ENCODE measurements at regions not wholly inside any gene's neighbourhood (a gene's known extent, or its start where the extent isn't known, plus 50 kb on each side); places are given as distances from the start of the nearest gene placed in this dataset.
"Not testable (repeated sequence)": the region's sequence is repeated elsewhere in the genome, so short reads cannot be mapped to it uniquely, and the experiment has no call there.

GRCh38 chr18:37920865-37921264, 355.3 kb upstream of the CELF4 start:
- DNase-seq (ENCODE audit: low read depth in 3 of 3, low spot score in 1 of 3) = no peak

DNA sequence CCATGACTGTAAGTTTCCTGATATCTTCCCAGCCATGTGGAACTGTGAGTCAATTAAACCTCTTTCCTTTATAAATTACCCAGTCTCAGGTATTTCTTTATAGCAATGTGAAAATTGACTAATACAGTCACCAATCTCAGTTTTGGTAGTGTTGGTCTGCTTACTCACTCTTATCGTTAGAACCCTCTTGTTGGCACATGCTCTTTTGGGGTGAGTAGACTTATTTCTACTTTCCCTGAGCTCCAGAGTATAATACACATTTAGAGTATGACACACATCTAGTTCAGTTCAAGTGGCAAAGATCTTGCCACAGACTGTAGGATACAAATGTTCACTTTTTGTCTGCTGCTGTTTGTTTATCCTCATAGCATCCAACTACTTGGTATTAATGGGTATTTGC, 347.5 kb upstream of the CELF4 start:
- no peak for DNase-seq (ENCODE audit: low read depth in 3 of 3, low spot score in 1 of 3)

DNA sequence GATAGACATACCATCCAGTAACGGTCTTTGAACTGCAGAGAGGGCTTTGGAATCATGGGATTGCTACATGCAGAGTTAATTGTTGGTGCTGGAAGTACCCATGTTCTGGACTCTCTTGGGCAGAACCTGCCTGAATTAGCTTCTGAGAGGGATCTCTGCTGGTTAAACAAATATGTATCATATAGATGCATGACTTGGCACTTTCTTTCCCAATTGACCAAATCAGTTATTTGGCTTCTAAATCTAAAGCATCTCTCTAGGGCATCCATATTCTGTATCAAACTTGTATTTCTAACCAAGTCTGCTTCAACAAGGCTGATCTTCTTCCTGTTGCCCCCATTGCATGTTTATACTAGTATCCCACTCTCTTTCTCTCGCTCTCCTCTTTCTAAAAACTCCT, 336.7 kb upstream of the CELF4 start:
- no peak for DNase-seq (ENCODE audit: low read depth in 3 of 3, low spot score in 1 of 3)

- no peak for DNase-seq (ENCODE audit: low read depth in 3 of 3, low spot score in 1 of 3)
Measured at GRCh38 chr18:37900326-37900725, 334.7 kb upstream of the CELF4 start.

DNA sequence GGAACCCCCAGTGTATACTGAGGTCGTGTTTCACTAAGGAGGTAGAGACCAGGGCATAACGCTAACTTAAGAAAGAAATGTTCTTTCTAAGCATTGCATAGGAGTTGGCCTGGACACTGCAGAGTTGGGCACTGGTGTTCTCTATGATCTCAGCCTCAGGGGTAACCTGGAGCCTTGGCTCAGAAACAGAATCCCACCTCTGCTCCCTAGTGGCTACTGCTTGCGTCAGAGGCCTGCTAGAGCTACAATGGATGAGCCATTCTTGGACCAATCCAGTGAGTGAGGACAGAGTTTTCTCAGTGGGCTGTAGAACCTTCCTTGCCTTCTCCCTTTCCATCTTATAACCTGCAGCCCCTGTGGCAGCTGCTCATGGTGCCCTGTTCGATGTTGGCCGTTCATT, 324.4 kb upstream of the CELF4 start:
- DNase-seq (ENCODE audit: low read depth in 3 of 3, low spot score in 1 of 3) = no peak

GRCh38 chr18:37874721-37875120, 309.1 kb upstream of the CELF4 start:
- DNase-seq (ENCODE audit: low read depth in 3 of 3, low spot score in 1 of 3) = no peak

DNA sequence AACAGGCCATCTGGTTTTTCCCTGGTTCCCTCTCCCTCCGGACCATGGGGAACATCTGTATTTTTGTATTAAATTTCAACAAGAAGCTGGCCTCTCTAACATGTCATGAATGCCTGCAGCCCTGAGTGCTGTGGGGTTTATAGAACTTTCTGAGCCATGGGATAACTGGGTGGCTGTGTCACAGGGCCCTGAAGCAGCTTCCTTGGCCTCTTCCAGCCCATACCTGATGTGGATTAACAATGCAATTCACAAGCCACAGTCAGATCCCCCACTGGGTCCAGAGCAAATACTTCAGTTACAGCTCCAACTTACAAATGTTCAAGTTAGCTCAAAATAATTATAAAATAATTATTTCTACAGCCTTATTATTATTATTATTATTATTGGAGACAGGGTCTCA, 307.8 kb upstream of the CELF4 start:
- no peak for DNase-seq (ENCODE audit: low read depth in 3 of 3, low spot score in 1 of 3)

DNA sequence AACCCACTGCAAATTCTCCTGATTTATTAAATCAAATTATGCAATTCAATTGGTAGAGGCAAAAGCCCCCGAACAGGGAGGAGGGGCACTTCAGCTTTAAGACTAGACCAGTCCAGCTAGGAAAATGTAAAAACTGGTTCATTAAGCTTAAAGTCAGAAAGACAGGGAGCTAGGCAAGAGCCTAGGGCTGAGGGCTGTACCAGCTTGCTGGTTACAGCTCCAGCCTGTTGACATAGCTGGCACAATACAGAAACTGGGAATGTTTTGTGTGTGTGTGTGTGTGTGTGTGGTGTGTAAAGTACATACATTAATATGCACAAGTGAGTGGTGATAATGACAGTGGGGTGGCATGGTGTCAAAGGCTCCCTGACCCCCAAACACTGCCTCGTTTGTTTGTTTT, 307.0 kb upstream of the CELF4 start:
- DNase-seq (ENCODE audit: low read depth in 3 of 3, low spot score in 1 of 3) = no peak

GRCh38 chr18:37871561-37871960, 306.0 kb upstream of the CELF4 start:
- DNase-seq (ENCODE audit: low read depth in 3 of 3, low spot score in 1 of 3) = no peak

- DNase-seq (ENCODE audit: low read depth in 3 of 3, low spot score in 1 of 3) = no peak
Measured at GRCh38 chr18:37869051-37869450, 303.5 kb upstream of the CELF4 start.

- DNase-seq (ENCODE audit: low read depth in 3 of 3, low spot score in 1 of 3) = no peak
Measured at GRCh38 chr18:37864122-37864521, 298.5 kb upstream of the CELF4 start.

DNA sequence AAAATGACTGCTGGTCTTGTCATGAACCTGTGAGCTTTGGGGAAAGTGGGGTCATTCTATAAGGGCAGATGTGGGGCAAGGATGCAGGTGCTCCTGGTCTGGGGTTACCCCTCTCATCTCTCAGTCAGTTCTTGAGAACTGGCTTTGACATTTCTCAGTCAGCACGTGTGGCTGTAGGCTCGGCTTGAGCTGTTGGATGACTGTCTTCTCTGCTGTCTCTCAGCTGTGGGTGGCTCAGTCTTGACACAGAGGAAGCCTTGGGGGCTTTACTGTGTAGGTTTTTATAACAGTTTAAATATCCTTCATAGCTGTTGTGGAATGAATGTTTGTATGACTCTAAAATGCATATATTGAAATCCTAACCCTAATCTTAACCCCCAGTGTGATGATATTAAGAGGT, 296.4 kb upstream of the CELF4 start:
- DNase-seq (ENCODE audit: low read depth in 3 of 3, low spot score in 1 of 3) = no peak

GRCh38 chr18:37854396-37854795, 288.8 kb upstream of the CELF4 start:
- no peak for DNase-seq (ENCODE audit: low read depth in 3 of 3, low spot score in 1 of 3)

GRCh38 chr18:37853706-37854105, 288.1 kb upstream of the CELF4 start:
- no peak for DNase-seq (ENCODE audit: low read depth in 3 of 3, low spot score in 1 of 3)

GRCh38 chr18:37852464-37852863, 286.9 kb upstream of the CELF4 start:
- DNase-seq (ENCODE audit: low read depth in 3 of 3, low spot score in 1 of 3) = no peak

DNA sequence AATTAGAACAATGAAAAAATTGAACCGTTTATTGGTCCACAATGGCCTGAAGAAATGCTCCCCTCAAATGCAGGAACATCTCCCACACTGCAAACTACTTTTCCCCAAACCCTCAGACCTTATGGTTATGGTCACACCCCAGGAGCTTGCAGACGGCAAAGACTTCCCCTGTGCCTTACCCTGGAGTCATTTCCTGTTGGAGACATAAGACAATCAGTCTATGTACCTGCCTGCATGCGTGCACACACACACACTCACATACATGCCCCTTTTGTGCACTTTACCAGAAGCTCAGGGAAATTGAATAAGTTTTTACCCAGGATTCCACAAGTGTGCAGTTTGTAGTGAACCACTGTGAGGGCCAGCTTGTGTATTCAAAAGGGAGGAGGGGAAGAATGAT, 281.9 kb upstream of the CELF4 start:
- DNase-seq (ENCODE audit: low read depth in 3 of 3, low spot score in 1 of 3) = no peak

DNA sequence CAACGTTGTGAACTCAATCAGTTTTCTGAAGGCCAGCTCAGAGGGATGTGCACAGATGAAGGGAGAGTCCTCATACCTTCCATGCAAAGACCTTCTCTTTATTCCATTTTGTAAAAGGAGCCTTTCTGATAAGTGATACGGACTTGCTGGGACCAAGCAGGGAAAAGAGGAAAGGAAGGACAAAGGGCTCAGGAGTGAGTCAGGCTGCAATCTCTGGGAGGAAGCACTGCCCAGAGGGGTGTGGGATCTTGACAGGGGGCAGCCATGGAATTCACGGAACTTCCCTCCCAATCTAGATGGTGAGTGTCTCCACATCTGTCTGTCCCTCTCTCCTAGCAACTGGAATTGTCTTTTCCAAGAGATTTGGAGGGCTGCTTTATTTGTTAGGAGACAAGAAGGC, 281.4 kb upstream of the CELF4 start:
- no peak for DNase-seq (ENCODE audit: low read depth in 3 of 3, low spot score in 1 of 3)

- DNase-seq (ENCODE audit: low read depth in 3 of 3, low spot score in 1 of 3) = no peak
Measured at GRCh38 chr18:37845498-37845897, 279.9 kb upstream of the CELF4 start.

- DNase-seq (ENCODE audit: low read depth in 3 of 3, low spot score in 1 of 3) = no peak
Measured at GRCh38 chr18:37844209-37844970, 278.8 kb upstream of the CELF4 start.

GRCh38 chr18:37838083-37838482, 272.5 kb upstream of the CELF4 start:
- no peak for DNase-seq (ENCODE audit: low read depth in 3 of 3, low spot score in 1 of 3)

GRCh38 chr18:37836071-37836970, 270.7 kb upstream of the CELF4 start:
- no peak for DNase-seq (ENCODE audit: low read depth in 3 of 3, low spot score in 1 of 3)

DNA sequence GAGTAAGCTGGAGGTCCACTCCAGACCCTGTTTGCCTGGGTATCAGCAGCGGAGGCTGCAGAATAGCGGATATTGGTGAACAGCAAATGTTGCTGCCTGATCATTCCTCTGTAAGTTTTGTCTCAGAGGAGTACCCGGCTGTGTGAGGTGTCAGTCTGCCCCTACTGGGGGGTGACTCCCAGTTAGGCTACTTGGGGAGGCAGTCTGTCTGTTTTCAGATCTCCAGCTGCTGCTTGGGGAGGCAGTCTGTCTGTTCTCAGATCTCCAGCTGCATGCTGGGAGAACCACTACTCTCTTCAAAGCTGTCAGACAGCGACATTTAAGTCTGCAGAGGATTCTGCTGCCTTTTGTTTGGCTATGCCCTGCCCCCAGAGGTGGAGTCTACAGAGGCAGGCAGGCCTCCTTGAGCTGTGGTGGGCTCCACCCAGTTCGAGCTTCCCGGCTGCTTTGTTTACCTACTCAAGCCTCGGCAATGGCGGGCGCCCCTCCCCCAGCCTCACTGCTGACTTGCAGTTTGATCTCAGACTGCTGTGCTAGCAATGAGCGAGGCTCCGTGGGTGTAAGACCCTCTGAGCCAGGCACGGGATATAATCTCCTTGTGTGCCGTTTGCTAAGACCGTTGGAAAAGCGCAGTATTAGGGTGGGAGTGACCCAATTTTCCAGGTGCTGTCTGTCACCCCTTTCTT, 266.6 kb upstream of the CELF4 start:
- not testable (repeated sequence) for DNase-seq (ENCODE audit: low read depth in 3 of 3, low spot score in 1 of 3)
